H9 (cell line): ENCODE measurements at regions not wholly inside any gene's neighbourhood (a gene's known extent, or its start where the extent isn't known, plus 50 kb on each side); places are given as distances from the start of the nearest gene placed in this dataset.

Experiments used
- DNase-seq: peaks from one replicate; pipeline ENCODE4 v3.0.0-alpha.2; 2017
- H2AFZ ChIP-seq: one replicate; pipeline ENCODE4 v1.6.1; 2013; ENCODE audit warnings: mild to moderate bottlenecking, low read length, control low read depth, moderate library complexity
- H2AK5ac ChIP-seq: 2 replicates; pipeline ENCODE4 v1.6.1; 2013; ENCODE audit warnings: low read length, control low read depth, mixed read lengths; ENCODE audit not compliant: insufficient read length
- H2BK120ac ChIP-seq: one replicate; pipeline ENCODE4 v1.6.1; 2013; ENCODE audit warnings: low read depth, mild to moderate bottlenecking, low read length, control low read depth, inconsistent platforms; ENCODE audit not compliant: poor library complexity, severe bottlenecking
- H2BK12ac ChIP-seq: 2 replicates; pipeline ENCODE4 v1.6.1; 2013; ENCODE audit warnings: low read length, control low read depth, mixed read lengths, low read depth; ENCODE audit not compliant: insufficient read length
- H2BK15ac ChIP-seq: 2 replicates; pipeline ENCODE4 v1.6.1; 2013; ENCODE audit warnings: low read depth, low read length, control low read depth
- H2BK20ac ChIP-seq: one replicate; pipeline ENCODE4 v1.6.1; 2013; ENCODE audit warnings: low read depth, mild to moderate bottlenecking, low read length, control low read depth, inconsistent platforms; ENCODE audit not compliant: poor library complexity, severe bottlenecking
- H2BK5ac ChIP-seq: 2 replicates; pipeline ENCODE4 v1.6.1; 2013; ENCODE audit warnings: low read length, control low read depth, mixed read lengths; ENCODE audit not compliant: insufficient read length
- H3K14ac ChIP-seq: 2 replicates; pipeline ENCODE4 v1.6.1; 2013; ENCODE audit warnings: low read length, control low read depth; ENCODE audit not compliant: insufficient read depth
- H3K18ac ChIP-seq: 2 replicates; pipeline ENCODE4 v1.6.1; 2013; ENCODE audit warnings: low read depth, mild to moderate bottlenecking, mixed read lengths, low read length, control low read depth; ENCODE audit not compliant: insufficient read length
- H3K23ac ChIP-seq: 2 replicates; pipeline ENCODE4 v1.6.1; 2013; ENCODE audit warnings: low read length, control low read depth, mixed read lengths, low read depth; ENCODE audit not compliant: insufficient read length
- H3K23me2 ChIP-seq: 2 replicates; pipeline ENCODE4 v1.6.1; 2013; ENCODE audit warnings: low read depth, mild to moderate bottlenecking, mixed read lengths, low read length, control low read depth; ENCODE audit not compliant: insufficient read length, poor library complexity, severe bottlenecking
- H3K27ac ChIP-seq: 2 replicates; pipeline ENCODE4 v1.5.1; 2013; ENCODE audit warnings: low read length, control low read depth, mixed read lengths, low read depth; ENCODE audit not compliant: insufficient read length
- H3K27me3 ChIP-seq: 2 replicates; pipeline ENCODE4 v1.6.1; 2013; ENCODE audit warnings: low read length, control low read depth, inconsistent platforms; ENCODE audit not compliant: insufficient read depth
- H3K4ac ChIP-seq: 2 replicates; pipeline ENCODE4 v1.6.1; 2013; ENCODE audit warnings: low read depth, mild to moderate bottlenecking, control low read depth, inconsistent platforms, low read length, moderate library complexity
- H3K4me1 ChIP-seq: 2 replicates; pipeline ENCODE4 v1.6.1; 2013; ENCODE audit warnings: low read length, control low read depth, inconsistent platforms; ENCODE audit not compliant: insufficient read depth
- H3K4me2 ChIP-seq: 2 replicates; pipeline ENCODE4 v1.6.1; 2013; ENCODE audit warnings: low read length, control low read depth, mixed read lengths; ENCODE audit not compliant: insufficient read length, insufficient read depth
- H3K56ac ChIP-seq: 2 replicates; pipeline ENCODE4 v1.6.1; 2013; ENCODE audit warnings: low read depth, mild to moderate bottlenecking, mixed read lengths, low read length, control low read depth; ENCODE audit not compliant: insufficient read length
- H3K79me1 ChIP-seq: 2 replicates; pipeline ENCODE4 v1.6.1; 2013; ENCODE audit warnings: low read depth, mild to moderate bottlenecking, moderate library complexity, low read length, control low read depth, inconsistent platforms; ENCODE audit not compliant: insufficient read depth, poor library complexity, severe bottlenecking
- H3K79me2 ChIP-seq: 2 replicates; pipeline ENCODE4 v1.6.1; 2013; ENCODE audit warnings: low read length, control low read depth, inconsistent platforms; ENCODE audit not compliant: insufficient read depth
- H3K9ac ChIP-seq: 2 replicates; pipeline ENCODE4 v1.6.1; 2013; ENCODE audit warnings: low read length, control low read depth, mixed read lengths; ENCODE audit not compliant: insufficient read length; ENCODE audit errors: extremely low read depth
- H3K9me3 ChIP-seq: one replicate; pipeline ENCODE4 v1.6.1; 2013; ENCODE audit warnings: low read depth, low read length, inconsistent platforms; ENCODE audit not compliant: control insufficient read depth
- H3T11ph ChIP-seq: one replicate; pipeline ENCODE4 v1.6.1; 2013; ENCODE audit warnings: mild to moderate bottlenecking, low read length, control low read depth, inconsistent platforms
- H4K20me1 ChIP-seq: one replicate; pipeline ENCODE4 v1.6.1; 2013; ENCODE audit not compliant: control insufficient read depth, insufficient read length, insufficient read depth
- H4K5ac ChIP-seq: 2 replicates; pipeline ENCODE4 v1.6.1; 2013; ENCODE audit warnings: low read depth, mild to moderate bottlenecking, mixed read lengths, low read length, control low read depth; ENCODE audit not compliant: insufficient read length
- H4K8ac ChIP-seq: replicated peaks from 2 replicates; pipeline ENCODE4 v1.6.1; 2013; ENCODE audit warnings: low read length, control low read depth, mixed read lengths, low read depth; ENCODE audit not compliant: insufficient read length
- H4K91ac ChIP-seq: 2 replicates; pipeline ENCODE4 v1.6.1; 2013; ENCODE audit warnings: low read depth, mild to moderate bottlenecking, moderate library complexity, mixed read lengths, low read length, control low read depth; ENCODE audit not compliant: insufficient read length
- H3K27ac Mint-ChIP-seq, 3 experiments: 2 replicates in 2 of 3; 3 replicates in 1 of 3; pipeline ENCODE4 v1.8.0; 2020 to 2021; ENCODE audit warnings: mixed read lengths in 3 of 3, mild to moderate bottlenecking in 1 of 3, moderate library complexity in 1 of 3
- H3K27me3 Mint-ChIP-seq: 2 replicates; pipeline ENCODE4 v1.8.0; 2021; ENCODE audit warnings: low read depth, mild to moderate bottlenecking, moderate library complexity, mixed read lengths
- H3K36me3 Mint-ChIP-seq, 3 experiments: 2 replicates in 2 of 3; 3 replicates in 1 of 3; pipeline ENCODE4 v1.8.0; 2020 to 2021; ENCODE audit warnings: low read depth in 3 of 3, mixed read lengths in 3 of 3; ENCODE audit not compliant: insufficient read depth in 1 of 3
- H3K4me1 Mint-ChIP-seq, 2 experiments: 2 replicates each; pipeline ENCODE4 v1.8.0; 2020; ENCODE audit warnings: mixed read lengths in 2 of 2
- H3K4me3 Mint-ChIP-seq, 2 experiments: 2 replicates in 1 of 2; 3 replicates in 1 of 2; pipeline ENCODE4 v1.8.0; 2020 to 2021; ENCODE audit warnings: mild to moderate bottlenecking in 2 of 2, mixed read lengths in 2 of 2, moderate library complexity in 1 of 2
- H3K9me3 Mint-ChIP-seq, 2 experiments: 2 replicates in 1 of 2; 3 replicates in 1 of 2; pipeline ENCODE4 v1.8.0; 2020; ENCODE audit warnings: mild to moderate bottlenecking in 2 of 2, mixed read lengths in 2 of 2, moderate library complexity in 1 of 2
- CTCF ChIP-seq: fragments of 200-600 bp; sonication (generic); conservative IDR thresholded peaks from 3 replicates; pipeline ENCODE4 v1.8.0; 2021; ENCODE audit warnings: antibody characterized with exemption, mild to moderate bottlenecking
- WGBS: extraction: QIAGEN DNeasy Blood & Tissue Kit; methylation state at CpG from one replicate; pipeline ENCODE4 v1.1.7; 2013; ENCODE audit warnings: missing lambda C conversion rate, low lambda C conversion rate, mixed read lengths; ENCODE audit not compliant: insufficient read length; ENCODE audit errors: extremely low coverage; 5-methylcytosine and 5-hydroxymethylcytosine counted together

- H3K56ac ChIP-seq: no peak overlapping the region
- no peak overlapping the region for H2AFZ ChIP-seq
- Mint-ChIP-seq H3K4me1 (peaks cover 2 to 5% of the 10 kb centered on the region in 2 experiments; a peak in 3 of 4 replicates), H3K27me3 (no peaks in the 10 kb centered on the region), H3K4me3 (no peak overlapping the region), H3K36me3 (peaks cover 0 to 3% (median 3%) of the 10 kb centered on the region in 3 experiments; a peak in 2 of 7 replicates), H3K9me3 (no peaks in the 10 kb centered on the region), H3K27ac (no peak overlapping the region)
- no peak overlapping the region for H2BK120ac ChIP-seq
- H3K79me2 ChIP-seq: no peaks in the 10 kb centered on the region
- H3K18ac ChIP-seq: no peak overlapping the region
- H2BK12ac ChIP-seq: no peak overlapping the region
- no peak overlapping the region for H3K14ac ChIP-seq
- no peak overlapping the region for H3K23ac ChIP-seq
- H3K23me2 ChIP-seq: no peaks in the 10 kb centered on the region
- H4K8ac ChIP-seq: no peak overlapping the region
- no peaks in the 10 kb centered on the region for H3K4me1 ChIP-seq
- H3K9me3 ChIP-seq: no peaks in the 10 kb centered on the region
- no peak overlapping the region for H2AK5ac ChIP-seq
- no peak overlapping the region for H2BK15ac ChIP-seq
- H3K4ac ChIP-seq: no peak overlapping the region
- no peaks in the 10 kb centered on the region for H3K27me3 ChIP-seq
- no peak overlapping the region for H4K91ac ChIP-seq
- H4K20me1 ChIP-seq: no peaks in the 10 kb centered on the region
- no peak overlapping the region for H3K9ac ChIP-seq
- WGBS: no CpG with 5 or more reads among the region's 2 CpGs
- no peak overlapping the region for H3K4me2 ChIP-seq
- H4K5ac ChIP-seq: no peak overlapping the region
- no peak for DNase-seq
- TF ChIP-seq CTCF: no peak
- no peak overlapping the region for H2BK20ac ChIP-seq
- no peak overlapping the region for H3K27ac ChIP-seq
- no peak overlapping the region for H3T11ph ChIP-seq
- no peaks in the 10 kb centered on the region for H3K79me1 ChIP-seq
- H2BK5ac ChIP-seq: no peak overlapping the region
These were observed 432.2 kb upstream of the KIF2B start for GRCh38 chr17:53390575-53390974.
